ENCODE measurements at regions not wholly inside any gene's neighbourhood (a gene's known extent, or its start where the extent isn't known, plus 50 kb on each side); places are given as distances from the start of the nearest gene placed in this dataset.

DNA sequence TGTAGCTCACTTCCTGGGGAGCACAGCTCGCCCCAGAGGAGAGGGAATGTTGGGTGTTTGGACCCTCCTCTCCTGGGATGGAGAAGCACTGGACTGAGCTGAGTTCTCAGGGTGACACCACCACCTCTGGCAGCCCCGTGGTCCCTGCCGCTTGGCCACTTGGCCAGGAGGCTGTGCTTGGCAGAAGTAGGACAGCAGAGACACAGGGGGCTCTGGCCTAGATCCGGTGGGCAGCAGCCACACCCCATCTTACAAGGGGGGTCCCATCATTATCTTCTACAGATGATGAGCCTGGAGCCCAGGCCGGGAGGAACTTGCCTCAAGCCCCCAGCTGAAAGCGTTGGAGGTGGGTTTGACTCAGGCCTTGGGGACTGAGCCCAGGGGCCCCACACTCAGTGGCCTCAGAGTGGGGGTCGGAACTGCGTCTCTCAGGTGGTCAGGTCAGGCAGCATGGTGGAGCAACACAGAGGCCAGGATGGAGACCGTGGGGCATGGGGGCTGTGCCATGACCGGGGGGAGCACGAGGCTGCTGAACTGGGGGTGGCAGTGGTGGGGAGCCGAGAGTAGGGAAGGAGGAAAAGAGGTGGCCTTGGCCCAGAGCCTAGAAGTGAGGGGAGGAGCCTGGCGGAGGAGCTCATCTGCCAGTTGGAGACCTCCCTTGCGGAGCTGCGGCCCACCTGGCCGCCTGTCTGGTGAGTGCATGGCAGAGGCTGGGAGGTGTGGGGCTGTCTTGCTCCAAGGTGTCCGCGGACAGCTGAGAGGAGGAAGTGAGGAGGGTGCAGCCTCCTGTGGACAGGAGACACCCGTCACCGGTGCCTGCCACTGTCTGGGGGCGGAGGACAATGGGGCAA, 63.6 kb upstream of the HDAC4 start:
- no peak for DNase-seq (ENCODE audit: low read depth in 2 of 2, low spot score in 1 of 2)

DNA sequence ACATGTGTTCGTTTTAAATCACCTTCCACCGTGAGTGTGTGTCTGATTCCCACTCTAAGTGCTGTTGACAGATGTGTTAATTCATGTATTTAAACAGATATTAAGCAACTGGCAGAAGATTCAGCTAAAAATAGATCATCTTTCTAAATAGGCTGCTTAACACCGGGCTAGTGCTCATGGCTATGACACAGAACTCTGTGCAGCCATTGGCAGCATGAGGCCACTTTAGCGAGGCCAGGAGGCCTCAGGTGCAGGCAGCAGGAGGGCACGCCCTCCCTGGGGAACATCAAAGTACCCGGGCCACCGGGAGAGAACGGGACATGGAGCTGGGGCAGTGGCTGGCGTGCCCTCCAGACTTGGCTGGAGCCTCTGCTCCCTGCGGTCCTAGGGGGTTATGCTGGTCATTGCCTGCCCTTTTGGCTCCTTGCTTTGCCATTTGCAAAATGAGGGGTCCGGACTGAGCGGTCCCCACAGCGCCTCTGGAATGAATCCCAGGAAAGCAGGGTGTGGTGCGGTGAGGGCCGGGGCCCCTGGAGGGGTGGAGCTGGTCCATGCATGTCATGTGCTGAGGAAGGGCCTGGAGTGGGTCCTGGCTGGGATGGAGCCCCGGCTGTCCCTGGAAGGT, 62.8 kb upstream of the HDAC4 start:
- DNase-seq (ENCODE audit: low read depth in 2 of 2, low spot score in 1 of 2): no peak

- DNase-seq (ENCODE audit: low read depth in 2 of 2, low spot score in 1 of 2): no peak
Observed at GRCh38 chr2:239462671-239463506, 62.1 kb upstream of the HDAC4 start.

DNA sequence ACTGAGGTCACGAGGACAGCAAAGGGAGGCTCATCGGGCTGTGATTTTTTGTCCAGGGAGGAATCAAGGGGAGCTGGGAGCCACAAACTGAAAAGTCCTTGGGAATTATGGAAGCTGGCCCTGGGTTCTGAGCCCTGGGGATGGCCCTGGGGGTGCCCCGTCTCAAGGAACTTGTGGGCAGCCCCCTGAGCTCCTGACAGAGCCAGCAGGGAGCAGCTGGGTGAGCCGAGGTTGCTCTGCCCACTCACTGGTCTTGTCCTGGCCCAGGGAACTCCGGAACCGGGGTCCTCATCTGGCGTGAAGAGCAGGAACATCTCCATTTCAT, 61.3 kb upstream of the HDAC4 start:
- DNase-seq (ENCODE audit: low read depth in 2 of 2, low spot score in 1 of 2): no peak

DNA sequence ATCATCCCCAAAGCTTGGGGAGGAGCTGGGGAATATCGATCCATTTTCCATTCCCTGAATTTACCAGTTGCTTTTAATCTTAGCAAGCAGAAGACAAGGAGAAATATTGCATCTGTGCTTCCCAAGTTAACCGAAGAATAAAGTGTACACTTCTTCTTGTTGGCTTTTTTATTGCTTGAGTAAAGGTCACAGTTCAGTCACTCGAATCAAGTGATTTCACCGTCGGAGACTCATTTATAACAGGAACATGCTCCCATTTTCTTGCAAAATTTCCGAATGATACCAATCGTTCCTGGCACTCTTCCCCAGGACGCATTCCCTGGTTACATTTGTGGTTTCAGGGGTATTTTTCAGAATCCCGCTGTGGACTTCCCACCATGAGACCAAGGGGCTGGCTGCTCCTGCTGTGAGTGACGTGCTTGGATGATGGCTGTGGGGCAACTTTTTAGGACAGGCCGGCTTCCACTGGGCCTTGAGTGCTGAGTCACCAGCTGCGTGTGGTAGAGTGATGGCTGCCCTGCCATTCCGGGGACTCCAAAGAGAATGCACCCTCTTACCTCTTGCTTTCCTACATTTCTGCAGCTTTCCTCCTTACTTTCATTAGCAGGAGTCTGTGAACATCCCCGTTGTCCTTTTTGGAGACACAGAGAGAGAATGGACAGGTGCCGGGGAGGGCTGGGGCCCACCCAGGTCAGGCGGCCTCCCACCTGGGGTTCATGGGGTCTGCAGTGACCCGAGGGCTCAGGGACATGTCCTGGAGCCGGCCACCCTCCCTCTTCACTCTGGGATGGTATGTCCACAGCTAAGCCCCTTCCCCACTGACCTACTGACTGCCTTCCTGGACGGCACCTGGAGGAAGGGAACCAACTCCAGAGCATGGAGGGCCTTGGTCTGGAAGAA, 60.7 kb upstream of the HDAC4 start:
- DNase-seq (ENCODE audit: low read depth in 2 of 2, low spot score in 1 of 2): no peak

DNA sequence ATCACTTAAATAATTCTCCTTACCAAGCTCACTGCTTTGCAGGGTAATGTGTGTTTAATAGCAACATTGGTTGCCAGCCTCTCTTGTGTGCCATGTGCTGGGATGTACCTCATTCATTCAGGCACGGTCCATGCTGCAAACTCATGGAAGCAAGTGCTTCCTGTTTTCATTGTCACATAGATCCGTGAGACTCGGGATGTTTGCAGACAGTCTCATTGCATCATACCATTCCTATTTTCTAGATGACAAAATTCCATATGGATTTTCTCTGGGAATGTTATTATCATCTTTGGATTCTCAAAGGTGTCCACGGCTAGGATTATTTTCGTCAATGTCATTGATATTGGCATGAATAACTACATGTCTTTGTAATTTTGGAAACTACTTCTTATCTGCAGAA, 60.0 kb upstream of the HDAC4 start:
- DNase-seq (ENCODE audit: low read depth in 2 of 2, low spot score in 1 of 2): no peak

DNA sequence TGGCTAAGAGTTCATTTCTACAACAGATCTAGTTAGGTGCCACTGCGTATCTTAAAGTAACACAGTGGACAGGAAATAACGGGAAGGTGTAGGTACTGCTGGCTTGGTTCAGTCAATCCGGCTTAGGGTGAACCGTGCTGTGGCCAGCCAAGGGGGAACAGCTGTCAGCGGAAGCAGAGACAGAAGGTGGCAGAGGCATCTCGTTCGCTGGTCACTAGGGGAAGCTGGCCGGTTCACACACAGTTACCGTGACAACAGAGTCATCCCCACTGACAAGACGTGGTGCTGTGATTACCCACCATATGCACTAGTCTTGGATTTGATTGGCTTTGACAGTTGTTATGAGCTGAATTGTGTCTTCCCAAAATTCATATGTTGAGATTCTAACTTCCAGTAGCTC, 58.8 kb upstream of the HDAC4 start:
- DNase-seq (ENCODE audit: low read depth in 2 of 2, low spot score in 1 of 2): no peak

DNA sequence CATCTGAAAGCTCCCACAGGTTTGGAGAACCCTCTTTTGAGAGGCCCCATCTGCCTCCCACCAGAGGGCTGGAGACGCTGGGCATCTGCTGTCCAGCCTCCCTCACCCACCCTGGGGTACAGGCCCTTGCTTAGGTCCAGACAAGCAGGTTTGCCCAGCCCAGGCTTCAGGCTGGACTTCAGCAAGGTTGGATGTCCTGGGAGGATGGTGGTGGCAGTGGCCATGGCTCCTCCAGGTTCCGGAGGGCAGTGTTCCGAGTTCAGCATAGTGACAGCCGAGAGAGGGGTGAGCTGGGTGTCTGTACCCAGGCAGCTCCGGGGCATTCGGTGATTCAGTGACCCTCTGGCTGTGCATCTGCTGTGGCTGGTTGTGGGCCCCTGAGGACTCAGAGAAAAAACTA, 58.2 kb upstream of the HDAC4 start:
- no peak for DNase-seq (ENCODE audit: low read depth in 2 of 2, low spot score in 1 of 2)

DNA sequence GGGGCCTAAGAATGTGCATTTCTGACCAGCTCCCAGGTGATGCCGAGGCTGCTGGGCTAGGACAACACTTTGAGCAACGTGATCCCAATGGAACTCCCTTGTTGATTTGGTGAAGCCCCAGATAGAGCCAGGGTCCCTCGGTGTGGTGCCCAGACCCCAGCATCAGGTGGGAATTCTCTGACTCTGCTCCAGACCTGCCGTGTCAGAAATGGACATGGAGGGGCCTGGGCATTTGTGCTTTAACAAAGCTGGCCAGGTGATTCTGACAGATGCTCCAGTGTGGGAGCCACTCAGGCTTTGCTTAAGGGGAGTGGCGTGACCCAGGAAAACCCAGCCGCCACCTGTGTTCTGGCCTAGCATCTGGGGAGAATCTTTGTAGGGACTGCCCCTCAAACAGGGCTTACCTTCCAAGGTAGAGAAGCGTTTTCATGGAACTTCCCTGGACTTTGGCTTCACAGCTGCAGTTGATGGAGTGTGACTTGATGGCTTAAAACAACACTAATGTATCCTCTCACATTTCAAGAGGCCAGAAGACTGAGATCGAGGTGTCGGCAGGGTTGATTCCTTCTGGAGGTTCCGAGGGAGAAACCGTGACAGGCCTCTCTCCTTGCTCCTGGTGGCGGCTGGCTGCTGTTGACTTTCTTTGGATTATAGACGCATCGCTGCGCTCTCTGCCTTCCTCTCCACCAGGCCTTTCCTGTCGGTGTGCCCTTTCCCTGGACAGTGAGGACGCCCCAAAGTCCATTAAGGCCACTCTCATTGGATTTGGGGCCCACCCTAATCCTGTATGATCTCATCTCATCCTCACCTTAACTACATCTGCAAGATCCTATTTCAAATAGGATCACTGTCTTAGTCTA, 57.0 kb upstream of the HDAC4 start:
- DNase-seq (ENCODE audit: low read depth in 2 of 2, low spot score in 1 of 2): no peak

DNA sequence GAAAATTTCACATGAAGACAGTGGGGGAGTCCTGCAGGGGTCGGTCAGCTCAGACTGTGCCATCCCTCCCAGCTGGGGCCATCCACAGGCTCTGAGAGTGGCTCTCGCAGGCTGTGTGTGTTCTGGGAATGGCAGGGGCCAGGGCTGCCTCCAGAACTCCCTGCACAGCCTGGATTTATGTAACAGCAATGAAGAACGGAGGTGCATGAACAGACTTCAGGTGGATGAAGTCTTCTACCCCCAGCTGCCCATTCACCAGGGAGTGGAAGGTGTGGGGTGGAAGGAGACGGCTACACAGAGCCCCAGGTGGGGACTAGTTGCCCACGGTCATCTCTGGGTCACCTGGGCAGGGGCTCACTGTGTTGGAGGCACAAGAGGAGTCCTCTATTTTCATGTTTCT, 56.1 kb upstream of the HDAC4 start:
- DNase-seq (ENCODE audit: low read depth in 2 of 2, low spot score in 1 of 2): no peak

GRCh38 chr2:239455436-239456203, 54.8 kb upstream of the HDAC4 start:
- DNase-seq (ENCODE audit: low read depth in 2 of 2, low spot score in 1 of 2): no peak

DNA sequence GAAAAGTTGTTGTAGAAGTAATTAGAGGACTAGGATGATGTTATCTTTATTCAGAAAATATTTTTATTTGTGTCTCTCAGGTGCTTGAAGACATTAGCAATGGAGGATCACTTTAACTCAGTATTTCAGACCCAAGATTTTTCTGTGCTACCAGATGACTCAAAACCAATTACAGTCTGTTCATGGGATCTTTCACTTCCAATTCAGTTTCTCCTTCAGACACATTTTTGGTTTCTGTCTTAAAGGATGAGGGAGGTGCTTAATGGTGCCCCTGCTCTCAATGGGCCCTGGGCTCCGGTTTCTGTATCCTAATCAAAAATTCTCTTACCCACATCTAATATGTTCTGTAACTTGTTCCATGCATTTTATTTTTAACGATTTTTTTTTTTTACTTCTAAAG, 53.7 kb upstream of the HDAC4 start:
- DNase-seq (ENCODE audit: low read depth in 2 of 2, low spot score in 1 of 2): no peak

Data from stimulated activated CD8-positive, alpha-beta memory T cell treated with anti-CD3 and anti-CD28 coated beads, Interleukin-4, amount 100 ng/mL, for 1 hour (primary cell).